Liver (tissue), 3 donors: ENCODE measurements at regions not wholly inside any gene's neighbourhood (a gene's known extent, or its start where the extent isn't known, plus 50 kb on each side); places are given as distances from the start of the nearest gene placed in this dataset.

Source experiments
- GABPA ChIP-seq, 2 donors: IDR thresholded peaks in 1 of 2; conservative IDR thresholded peaks in 1 of 2; 2 replicates each; pipeline ENCODE4 v1.6.1; 2016; ENCODE audit warnings: antibody characterized with exemption in 2 of 2, mild to moderate bottlenecking in 1 of 2, moderate library complexity in 1 of 2
- TAF1 ChIP-seq: conservative IDR thresholded peaks from 2 replicates; pipeline ENCODE4 v1.6.1; 2016; ENCODE audit warnings: antibody characterized with exemption, mild to moderate bottlenecking
- YY1 ChIP-seq: IDR thresholded peaks from 2 replicates; pipeline ENCODE4 v1.6.1; 2016; ENCODE audit warnings: antibody characterized with exemption, mild to moderate bottlenecking
- TF ChIP-seq, protein P1 (sequence below): fragments of 150-350 bp; IDR thresholded peaks from 2 replicates; pipeline ENCODE4 v1.5.1; 2017; ENCODE audit warnings: improper control_type of control experiment, low read depth, low read length; ENCODE audit not compliant: missing input control
- donor health status: healthy.
- donor health status: healthy.

DNA sequence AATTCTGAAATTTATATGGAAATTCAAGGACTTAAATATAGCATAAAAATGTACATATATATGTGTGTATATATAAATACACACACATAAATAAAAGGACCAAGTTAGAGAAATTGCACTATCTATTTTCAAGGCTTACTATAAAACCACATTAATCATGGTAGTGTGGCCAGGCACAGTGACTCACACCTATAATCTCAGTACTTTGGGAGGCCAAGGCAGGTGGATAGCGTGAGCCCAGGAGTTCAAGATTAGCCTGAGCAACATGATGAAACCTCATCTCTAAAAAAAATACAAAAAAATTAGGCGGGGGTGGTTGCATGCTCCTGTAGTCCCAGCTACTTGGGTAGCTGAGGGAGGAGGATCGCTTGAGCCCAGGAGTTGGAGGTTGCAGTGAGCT is 171.4 kb upstream of the GORAB start:
- TF ChIP-seq, protein P1, sequence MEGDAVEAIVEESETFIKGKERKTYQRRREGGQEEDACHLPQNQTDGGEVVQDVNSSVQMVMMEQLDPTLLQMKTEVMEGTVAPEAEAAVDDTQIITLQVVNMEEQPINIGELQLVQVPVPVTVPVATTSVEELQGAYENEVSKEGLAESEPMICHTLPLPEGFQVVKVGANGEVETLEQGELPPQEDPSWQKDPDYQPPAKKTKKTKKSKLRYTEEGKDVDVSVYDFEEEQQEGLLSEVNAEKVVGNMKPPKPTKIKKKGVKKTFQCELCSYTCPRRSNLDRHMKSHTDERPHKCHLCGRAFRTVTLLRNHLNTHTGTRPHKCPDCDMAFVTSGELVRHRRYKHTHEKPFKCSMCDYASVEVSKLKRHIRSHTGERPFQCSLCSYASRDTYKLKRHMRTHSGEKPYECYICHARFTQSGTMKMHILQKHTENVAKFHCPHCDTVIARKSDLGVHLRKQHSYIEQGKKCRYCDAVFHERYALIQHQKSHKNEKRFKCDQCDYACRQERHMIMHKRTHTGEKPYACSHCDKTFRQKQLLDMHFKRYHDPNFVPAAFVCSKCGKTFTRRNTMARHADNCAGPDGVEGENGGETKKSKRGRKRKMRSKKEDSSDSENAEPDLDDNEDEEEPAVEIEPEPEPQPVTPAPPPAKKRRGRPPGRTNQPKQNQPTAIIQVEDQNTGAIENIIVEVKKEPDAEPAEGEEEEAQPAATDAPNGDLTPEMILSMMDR, result no peak
- no peak for TF ChIP-seq GABPA (IDR thresholded peaks at IDR 0.05 in 1 of 2, conservative IDR thresholded peaks at IDR 0.05 in 1 of 2)
- TF ChIP-seq TAF1, result no peak
- no peak for TF ChIP-seq YY1
